PC-3 (cell line): ENCODE measurements at regions not wholly inside any gene's neighbourhood (a gene's known extent, or its start where the extent isn't known, plus 50 kb on each side); places are given as distances from the start of the nearest gene placed in this dataset.

Source experiments
- ATAC-seq: fragments of 200-7000 bp; cut with Tn5 transposase; 2 replicates; pipeline ENCODE4 v1.9.1; 2020; ENCODE audit warnings: mild to moderate bottlenecking, moderate library complexity
- BruUV-seq: library from RNA; stranded (reverse); fragments of 400-500 nt; replicated peaks from 2 replicates; lab custom pipeline; 2021; lab: Mats Ljungman, UMichigan
- CTCF ChIA-PET: fragments of 300-600 bp; sonication (Branson Sonifier 250); formaldehyde crosslinking; loops from one replicate; lab custom pipeline; 2022; ENCODE audit warnings: antibody characterized with exemption; lab: Charles Lee
- POLR2A ChIA-PET: fragments of 300-600 bp; sonication (Branson Sonifier 250); formaldehyde crosslinking; loops from one replicate; lab custom pipeline; 2022; ENCODE audit warnings: antibody characterized with exemption; ENCODE audit not compliant: unreplicated experiment; lab: Charles Lee
- DNase-seq: peaks from one replicate; pipeline ENCODE4 v3.0.0-alpha.2; 2015
- H2AFZ ChIP-seq: fragments of 300-600 bp; sonication (generic); 2 replicates; pipeline ENCODE4 v1.6.0; 2016; ENCODE audit warnings: antibody characterized with exemption, low read length
- H3F3A ChIP-seq: fragments of 300-600 bp; sonication (generic); one replicate; pipeline ENCODE4 v1.6.0; 2017; ENCODE audit warnings: antibody characterized with exemption, low read length, control low read depth, mild to moderate bottlenecking; ENCODE audit not compliant: unreplicated experiment
- H3K27ac ChIP-seq: fragments of 300-600 bp; sonication (generic); 2 replicates; pipeline ENCODE4 v1.5.1; 2016; ENCODE audit warnings: mild to moderate bottlenecking, low read length
- H3K27me3 ChIP-seq: fragments of 300-600 bp; sonication (generic); 2 replicates; pipeline ENCODE4 v1.6.1; 2016; ENCODE audit warnings: low read length, mixed read lengths
- H3K36me3 ChIP-seq: fragments of 300-600 bp; sonication (generic); 2 replicates; pipeline ENCODE4 v1.6.1; 2016; ENCODE audit warnings: low read depth, mixed run types, low read length, mixed read lengths
- H3K4me1 ChIP-seq: fragments of 300-600 bp; sonication (generic); 2 replicates; pipeline ENCODE4 v1.5.1; 2016; ENCODE audit warnings: low read length; ENCODE audit not compliant: insufficient read depth
- H3K4me2 ChIP-seq: fragments of 300-600 bp; sonication (generic); 2 replicates; pipeline ENCODE4 v1.6.0; 2016; ENCODE audit warnings: low read length
- H3K4me3 ChIP-seq: fragments of 300-600 bp; sonication (generic); 2 replicates; pipeline ENCODE4 v1.5.1; 2016; ENCODE audit warnings: mild to moderate bottlenecking, low read length, mixed read lengths
- H3K79me2 ChIP-seq: fragments of 300-600 bp; sonication (generic); 2 replicates; pipeline ENCODE4 v1.6.1; 2017; ENCODE audit warnings: low read length, mixed read lengths
- H3K9ac ChIP-seq: fragments of 300-600 bp; sonication (generic); 2 replicates; pipeline ENCODE4 v1.6.0; 2016; ENCODE audit warnings: mild to moderate bottlenecking, low read length
- H3K9me2 ChIP-seq: fragments of 300-600 bp; sonication (generic); replicated peaks from 2 replicates; pipeline ENCODE4 v1.6.1; 2016; ENCODE audit warnings: mixed run types, low read length, mixed read lengths
- H3K9me3 ChIP-seq: fragments of 300-600 bp; sonication (generic); 2 replicates; pipeline ENCODE4 v1.6.1; 2016; ENCODE audit warnings: low read length, mixed read lengths
- H4K20me1 ChIP-seq: fragments of 300-600 bp; sonication (generic); 2 replicates; pipeline ENCODE4 v1.6.1; 2016; ENCODE audit warnings: low read length, mixed read lengths
- CTCF ChIP-seq: fragments of 300-600 bp; sonication (generic); conservative IDR thresholded peaks from 2 replicates; pipeline ENCODE4 v1.5.1; 2017; ENCODE audit warnings: antibody characterized with exemption, low read depth, mild to moderate bottlenecking, low read length
- EZH2 ChIP-seq: fragments of 300-600 bp; sonication (generic); IDR thresholded peaks from one replicate; pipeline ENCODE4 v1.6.1; 2017; ENCODE audit warnings: antibody characterized with exemption, mild to moderate bottlenecking, low read length; ENCODE audit not compliant: unreplicated experiment
- EZH2phosphoT487 ChIP-seq: fragments of 300-600 bp; sonication (generic); IDR thresholded peaks from 2 replicates; pipeline ENCODE4 v1.6.1; 2018; ENCODE audit warnings: mild to moderate bottlenecking, antibody characterized with exemption, low read length, borderline replicate concordance
- intact Hi-C: fragments of 100-400 bp; cut with micrococcal nuclease; formaldehyde crosslinking; loops from 2 replicates; pipeline ENCODE4 v1.9.0; 2023

GRCh38 chrX:140163371-140164159 lies 198.2 kb upstream of the CXorf66 start:
- CTCF ChIA-PET, result no interaction called here
- no peaks in the 10 kb centered on the region for H3K9me3 ChIP-seq
- H3K4me2 ChIP-seq, result no peak overlapping the region
- H3K79me2 ChIP-seq, result no peaks in the 10 kb centered on the region
- no peak overlapping the region for H2AFZ ChIP-seq
- H4K20me1 ChIP-seq, result no peaks in the 10 kb centered on the region
- H3F3A ChIP-seq, result no peaks in the 10 kb centered on the region
- BruUV-seq, result no TSS peak
- H3K9ac ChIP-seq, result no peak overlapping the region
- intact Hi-C loops, result no loop called here
- POLR2A ChIA-PET, result no interaction called here
- no peak overlapping the region for H3K4me3 ChIP-seq
- no peak for ATAC-seq
- DNase-seq, result no peak
- H3K36me3 ChIP-seq, result no peaks in the 10 kb centered on the region
- no peaks in the 10 kb centered on the region for H3K9me2 ChIP-seq
- H3K4me1 ChIP-seq, result no peaks in the 10 kb centered on the region
- TF ChIP-seq EZH2 (no peak), CTCF (no peak), EZH2phosphoT487 (no peak)
- no peaks in the 10 kb centered on the region for H3K27me3 ChIP-seq
- no peak overlapping the region for H3K27ac ChIP-seq

GRCh38 chrX:140157611-140158010 lies 192.3 kb upstream of the CXorf66 start:
- Histone ChIP-seq H3K27ac (no peak overlapping the region), H3F3A (no peaks in the 10 kb centered on the region), H3K36me3 (no peaks in the 10 kb centered on the region), H3K9ac (no peak overlapping the region), H3K79me2 (no peaks in the 10 kb centered on the region), H3K4me3 (no peak overlapping the region), H2AFZ (no peak overlapping the region), H3K9me2 (no peaks in the 10 kb centered on the region), H3K9me3 (no peaks in the 10 kb centered on the region), H4K20me1 (no peaks in the 10 kb centered on the region), H3K4me2 (no peak overlapping the region), H3K27me3 (no peaks in the 10 kb centered on the region), H3K4me1 (no peaks in the 10 kb centered on the region)
- CTCF ChIA-PET, result no interaction called here
- no TSS peak for BruUV-seq
- DNase-seq, result peak; percentile 2
- intact Hi-C loops, result no loop called here
- POLR2A ChIA-PET, result no interaction called here
- ATAC-seq, result no peak
- TF ChIP-seq EZH2phosphoT487, result no peak
- TF ChIP-seq CTCF, result no peak
- no peak for TF ChIP-seq EZH2

GRCh38 chrX:140157143-140157542 lies 191.8 kb upstream of the CXorf66 start:
- intact Hi-C loops, result no loop called here
- TF ChIP-seq EZH2phosphoT487, result no peak
- no peak for TF ChIP-seq EZH2
- TF ChIP-seq CTCF, result no peak
- no peaks in the 10 kb centered on the region for H3K79me2 ChIP-seq
- no peak overlapping the region for H2AFZ ChIP-seq
- ATAC-seq (no peak), DNase-seq (no peak)
- no peaks in the 10 kb centered on the region for H3K36me3 ChIP-seq
- no peaks in the 10 kb centered on the region for H3F3A ChIP-seq
- ChIA-PET CTCF (no interaction called here), POLR2A (no interaction called here)
- no peak overlapping the region for H3K4me2 ChIP-seq
- H3K4me1 ChIP-seq, result no peaks in the 10 kb centered on the region
- H3K9ac ChIP-seq, result no peak overlapping the region
- H3K9me2 ChIP-seq, result no peaks in the 10 kb centered on the region
- no peaks in the 10 kb centered on the region for H4K20me1 ChIP-seq
- no peak overlapping the region for H3K4me3 ChIP-seq
- no peak overlapping the region for H3K27ac ChIP-seq
- no peaks in the 10 kb centered on the region for H3K27me3 ChIP-seq
- H3K9me3 ChIP-seq, result no peaks in the 10 kb centered on the region
- no TSS peak for BruUV-seq
